ENCODE measurements at regions not wholly inside any gene's neighbourhood (a gene's known extent, or its start where the extent isn't known, plus 50 kb on each side); places are given as distances from the start of the nearest gene placed in this dataset.

- DNase-seq (ENCODE audit: extremely low spot score, unreplicated experiment) = no peak
- Mint-ChIP-seq H3K36me3 (no peaks in the 10 kb centered on the region), H3K9me3 (no peaks in the 10 kb centered on the region), H3K4me3 (no peak overlapping the region), H3K27ac (no peak overlapping the region), H3K27me3 (no peaks in the 10 kb centered on the region), H3K4me1 (ENCODE audit: unreplicated experiment) (no peaks in the 10 kb centered on the region)
- no peak for TF ChIP-seq CTCF (conservative IDR thresholded peaks at IDR 0.05)
Measured at GRCh38 chr4:119829326-119829725, 200.7 kb upstream of the PDE5A start.

GRCh38 chr4:119825696-119826095 is 197.1 kb upstream of the PDE5A start:
- DNase-seq (ENCODE audit: extremely low spot score, unreplicated experiment) = no peak

GRCh38 chr4:119823891-119824290 is 195.3 kb upstream of the PDE5A start:
- no peak overlapping the region for H3K27ac Mint-ChIP-seq
- no peaks in the 10 kb centered on the region for H3K27me3 Mint-ChIP-seq
- no peaks in the 10 kb centered on the region for H3K4me1 Mint-ChIP-seq (ENCODE audit: unreplicated experiment)

More at GRCh38 chr4:119825696-119826095, 197.1 kb upstream of the PDE5A start:
- no peaks in the 10 kb centered on the region for H3K27me3 Mint-ChIP-seq
- H3K4me1 Mint-ChIP-seq (ENCODE audit: unreplicated experiment) = no peaks in the 10 kb centered on the region
- H3K36me3 Mint-ChIP-seq = no peaks in the 10 kb centered on the region
- no peak overlapping the region for H3K27ac Mint-ChIP-seq
- H3K4me3 Mint-ChIP-seq = no peak overlapping the region
- no peak for TF ChIP-seq CTCF (conservative IDR thresholded peaks at IDR 0.05)
- H3K9me3 Mint-ChIP-seq = no peaks in the 10 kb centered on the region

GRCh38 chr4:119823045-119823444 is 194.4 kb upstream of the PDE5A start:
- Mint-ChIP-seq H3K27ac (no peak overlapping the region), H3K4me1 (ENCODE audit: unreplicated experiment) (no peaks in the 10 kb centered on the region), H3K36me3 (no peaks in the 10 kb centered on the region), H3K4me3 (no peak overlapping the region), H3K9me3 (no peaks in the 10 kb centered on the region), H3K27me3 (no peaks in the 10 kb centered on the region)
- TF ChIP-seq CTCF (conservative IDR thresholded peaks at IDR 0.05) = no peak
- DNase-seq (ENCODE audit: extremely low spot score, unreplicated experiment) = no peak

More at GRCh38 chr4:119823891-119824290, 195.3 kb upstream of the PDE5A start:
- H3K36me3 Mint-ChIP-seq = no peaks in the 10 kb centered on the region
- no peaks in the 10 kb centered on the region for H3K9me3 Mint-ChIP-seq
- no peak overlapping the region for H3K4me3 Mint-ChIP-seq
- DNase-seq (ENCODE audit: extremely low spot score, unreplicated experiment) = no peak
- TF ChIP-seq CTCF (conservative IDR thresholded peaks at IDR 0.05) = no peak

GRCh38 chr4:119816473-119816872 is 187.9 kb upstream of the PDE5A start:
- H3K4me1 Mint-ChIP-seq (ENCODE audit: unreplicated experiment) = no peaks in the 10 kb centered on the region
- no peak for TF ChIP-seq CTCF (conservative IDR thresholded peaks at IDR 0.05)
- DNase-seq (ENCODE audit: extremely low spot score, unreplicated experiment) = no peak
- H3K36me3 Mint-ChIP-seq = no peaks in the 10 kb centered on the region
- H3K4me3 Mint-ChIP-seq = no peak overlapping the region
- H3K9me3 Mint-ChIP-seq = no peaks in the 10 kb centered on the region
- no peak overlapping the region for H3K27ac Mint-ChIP-seq
- no peaks in the 10 kb centered on the region for H3K27me3 Mint-ChIP-seq

GRCh38 chr4:119810001-119810400 is 181.4 kb upstream of the PDE5A start:
- Mint-ChIP-seq H3K36me3 (no peaks in the 10 kb centered on the region), H3K4me1 (ENCODE audit: unreplicated experiment) (no peaks in the 10 kb centered on the region), H3K27me3 (no peaks in the 10 kb centered on the region), H3K9me3 (no peaks in the 10 kb centered on the region), H3K27ac (no peak overlapping the region), H3K4me3 (no peak overlapping the region)
- TF ChIP-seq CTCF (conservative IDR thresholded peaks at IDR 0.05) = no peak
- no peak for DNase-seq (ENCODE audit: extremely low spot score, unreplicated experiment)

Measured in type B pancreatic cell (in vitro differentiated cells).